ENCODE measurements at regions not wholly inside any gene's neighbourhood (a gene's known extent, or its start where the extent isn't known, plus 50 kb on each side); places are given as distances from the start of the nearest gene placed in this dataset.

- TF ChIP-seq CTCF (IDR thresholded peaks at IDR 0.05): no peak
- no peak for TF ChIP-seq POLR2A (IDR thresholded peaks at IDR 0.05)
These were observed 118.9 kb upstream of the POU3F3 start for GRCh38 chr2:104734937-104735586.
